Right hindlimb (tissue), 1 donor: ENCODE measurements at regions not wholly inside any gene's neighbourhood (a gene's known extent, or its start where the extent isn't known, plus 50 kb on each side); places are given as distances from the start of the nearest gene placed in this dataset.

ENCODE experiments used
- DNase-seq: peaks from one replicate; pipeline ENCODE4 v3.0.0-alpha.2; 2018

- no peak for DNase-seq
Measured at GRCh38 chr13:73417012-73417615, 358.3 kb downstream of the KLF5 start.

DNA sequence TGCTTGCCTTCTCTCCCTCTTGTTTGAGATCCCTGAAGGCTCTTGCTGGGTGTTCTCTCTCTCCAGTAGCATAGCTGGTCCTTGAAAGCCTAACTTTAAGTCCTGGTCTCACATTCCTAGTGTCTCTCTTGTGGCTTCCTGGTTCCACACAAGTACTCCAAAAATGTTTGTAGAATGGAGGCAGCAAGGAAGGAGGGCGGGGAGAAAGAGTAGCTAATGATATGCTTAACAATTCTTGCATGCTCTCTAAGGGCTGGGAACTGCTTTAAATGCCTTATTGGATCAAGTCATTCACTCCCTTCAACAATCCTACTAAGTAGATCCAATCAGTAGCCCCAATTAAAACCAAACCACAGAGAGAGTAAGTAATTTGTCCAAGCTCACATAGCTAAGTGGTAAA lies 357.3 kb downstream of the KLF5 start:
- DNase-seq, result no peak

GRCh38 chr13:73413656-73414055 lies 354.9 kb downstream of the KLF5 start:
- DNase-seq, result no peak

DNA sequence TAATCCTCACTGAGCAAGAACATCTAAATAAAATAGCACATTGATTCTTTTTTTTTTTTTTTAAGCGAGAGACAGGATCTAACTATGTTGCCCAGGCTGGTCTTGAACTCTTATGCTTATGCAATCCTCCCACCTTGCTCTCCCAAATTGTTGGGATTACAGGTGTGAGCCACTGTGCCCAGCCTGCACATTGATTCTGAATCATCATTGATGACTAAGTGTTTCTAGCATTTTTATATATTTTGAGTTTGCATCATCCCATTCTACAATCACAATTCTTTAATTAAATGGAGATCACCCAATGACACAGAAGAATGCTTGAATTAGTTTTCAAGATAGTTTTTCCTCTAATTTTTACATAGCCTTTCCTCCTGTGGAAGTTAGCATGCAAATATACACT lies 354.1 kb downstream of the KLF5 start:
- DNase-seq, result no peak

GRCh38 chr13:73411067-73411809 lies 352.4 kb downstream of the KLF5 start:
- no peak for DNase-seq

DNA sequence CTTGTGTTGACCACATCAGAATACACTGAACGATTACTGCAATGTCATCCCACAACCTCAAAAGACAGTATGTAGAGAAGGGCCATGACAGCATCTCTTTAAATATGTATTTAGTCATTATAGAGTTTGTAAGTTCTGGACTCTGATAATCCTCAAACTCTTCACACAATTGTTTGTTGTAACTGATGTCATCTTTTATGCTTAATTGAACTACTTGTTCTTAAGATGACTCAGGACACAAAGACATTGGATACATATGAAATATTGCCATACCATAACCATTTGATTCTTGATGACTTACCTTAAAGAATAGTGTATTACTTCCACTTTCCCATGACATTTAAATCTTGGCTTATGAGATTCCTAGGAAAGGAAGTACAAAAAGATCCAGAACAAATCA lies 347.6 kb downstream of the KLF5 start:
- no peak for DNase-seq

GRCh38 chr13:73404581-73404980 lies 345.8 kb downstream of the KLF5 start:
- no peak for DNase-seq

DNA sequence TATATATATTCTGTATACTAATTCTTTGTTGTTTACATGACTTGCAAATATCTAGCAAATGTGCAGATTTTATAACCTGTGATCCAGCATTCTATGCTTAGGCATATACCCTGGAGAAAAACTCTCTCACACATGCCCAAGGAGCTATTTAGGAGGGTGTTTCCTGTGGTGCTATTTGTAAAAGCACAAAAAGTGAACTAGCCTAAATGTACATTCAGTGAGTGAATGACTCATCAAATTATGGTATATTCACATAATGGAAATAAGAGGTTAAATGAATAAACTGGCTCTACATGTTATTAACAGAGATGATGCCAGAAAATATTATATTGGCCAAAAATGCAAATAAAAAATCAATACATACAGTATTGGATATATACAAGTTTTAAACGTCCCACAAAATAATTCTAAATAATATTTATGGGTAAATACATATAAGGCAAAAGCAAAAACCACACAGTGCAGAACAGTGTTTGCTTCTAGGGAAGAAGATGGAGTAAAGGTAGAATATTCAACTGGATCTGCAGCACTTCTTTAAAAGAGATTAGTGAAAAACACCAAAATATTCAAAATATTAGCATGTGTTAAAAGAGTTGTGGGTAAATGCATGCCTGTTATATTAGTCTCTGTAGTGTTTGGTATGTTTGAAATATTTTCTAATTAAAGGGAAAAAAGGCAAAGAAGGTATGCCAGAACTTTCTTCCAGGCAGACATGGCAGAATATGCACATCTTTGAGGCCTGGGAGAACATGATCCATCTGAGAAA lies 344.7 kb downstream of the KLF5 start:
- no peak for DNase-seq

DNA sequence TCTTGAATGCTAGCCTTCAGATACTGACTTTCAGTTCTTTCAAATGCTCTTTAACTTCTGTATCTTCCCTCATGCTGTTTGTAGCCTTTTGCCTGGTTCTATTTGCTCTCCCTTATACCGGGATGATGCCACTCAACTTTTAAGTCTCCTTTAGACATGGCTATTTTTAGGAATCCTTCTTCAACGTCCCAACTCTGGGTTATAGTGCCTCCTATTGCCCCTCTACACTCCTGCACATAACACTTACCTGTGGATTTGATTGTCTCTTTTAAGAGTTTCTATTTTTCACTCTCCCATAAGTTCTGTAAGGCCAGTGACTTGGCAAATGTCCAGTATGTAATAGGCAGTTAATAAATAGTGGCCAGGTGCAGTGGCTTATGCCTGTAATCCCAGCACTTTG lies 343.0 kb downstream of the KLF5 start:
- DNase-seq, result no peak

GRCh38 chr13:73399347-73400216 lies 340.8 kb downstream of the KLF5 start:
- DNase-seq, result no peak

DNA sequence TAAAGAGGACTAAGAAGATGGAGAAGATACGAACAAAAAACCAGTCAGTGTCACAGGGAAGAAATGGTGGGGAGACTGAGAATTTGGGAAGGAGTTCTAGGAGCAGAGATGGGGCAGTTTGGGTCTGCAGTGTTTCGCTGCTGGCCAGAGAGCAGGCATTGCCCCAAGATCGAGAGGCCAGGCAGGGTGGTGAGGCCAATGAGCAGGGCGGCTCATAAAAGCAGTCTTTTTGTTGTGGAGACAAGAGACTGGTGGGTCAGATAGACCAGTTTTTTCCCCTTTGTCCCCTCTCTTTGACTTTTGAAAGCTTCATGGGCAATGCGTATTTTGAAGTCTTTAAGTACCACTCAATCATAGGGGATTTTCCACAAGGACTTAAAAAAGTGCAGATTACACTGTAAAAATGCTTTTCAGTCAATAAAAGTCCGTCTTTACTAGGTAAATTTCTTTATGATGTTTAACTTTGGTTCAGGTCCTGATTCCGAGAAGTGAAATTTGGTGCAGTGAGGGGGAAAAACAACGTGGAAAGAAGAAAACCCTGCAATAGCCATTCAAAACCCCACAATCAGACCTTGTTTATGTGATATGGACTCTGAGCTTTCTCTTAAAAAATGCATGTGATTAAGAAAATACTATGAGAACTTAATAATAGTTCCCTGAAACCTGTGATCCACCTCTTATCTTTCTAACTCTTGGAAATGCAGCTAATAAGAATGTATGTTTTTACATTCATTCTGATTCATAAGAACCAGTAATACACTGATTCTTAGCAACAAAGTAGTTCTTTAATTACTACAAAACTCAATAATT lies 338.9 kb downstream of the KLF5 start:
- no peak for DNase-seq

DNA sequence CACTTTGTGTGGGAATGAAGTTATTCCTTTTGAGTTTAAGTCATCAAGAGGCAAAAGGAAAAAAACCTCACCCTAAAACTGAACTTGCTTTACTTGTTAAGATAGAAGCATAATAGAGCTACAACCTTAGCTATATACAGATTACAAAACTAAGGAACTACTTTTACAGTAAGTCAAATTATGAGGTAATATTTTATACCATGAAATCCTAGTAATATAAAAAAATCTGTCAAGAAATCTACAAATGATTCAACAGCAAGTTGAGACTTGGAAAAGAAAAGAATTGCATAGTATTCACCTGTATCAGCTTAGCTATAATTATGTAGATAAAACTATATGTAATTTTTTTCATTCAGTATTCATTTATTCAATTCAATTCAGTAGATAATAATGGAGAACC lies 335.3 kb downstream of the KLF5 start:
- DNase-seq, result no peak

DNA sequence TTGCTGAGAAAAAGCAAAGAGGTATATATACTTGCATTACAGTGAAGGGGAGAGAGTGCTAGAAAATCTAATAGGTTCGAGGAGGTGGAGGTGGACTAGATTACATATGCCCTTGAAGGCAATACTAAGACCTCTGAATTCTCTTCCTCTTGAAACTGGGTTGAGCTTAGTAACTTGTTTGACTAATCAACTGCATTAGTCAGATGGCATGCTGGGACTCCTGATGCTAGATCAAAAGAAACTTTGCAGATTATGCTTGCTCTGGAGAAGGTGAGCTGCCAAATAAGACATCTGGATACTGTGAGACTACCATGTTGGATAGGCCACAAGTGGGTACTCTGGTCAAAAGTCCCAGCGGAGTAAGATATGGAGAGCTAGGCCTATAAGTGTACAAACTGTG lies 331.3 kb downstream of the KLF5 start:
- DNase-seq, result no peak

- DNase-seq, result no peak
Measured at GRCh38 chr13:73388586-73388985, 329.8 kb downstream of the KLF5 start.

DNA sequence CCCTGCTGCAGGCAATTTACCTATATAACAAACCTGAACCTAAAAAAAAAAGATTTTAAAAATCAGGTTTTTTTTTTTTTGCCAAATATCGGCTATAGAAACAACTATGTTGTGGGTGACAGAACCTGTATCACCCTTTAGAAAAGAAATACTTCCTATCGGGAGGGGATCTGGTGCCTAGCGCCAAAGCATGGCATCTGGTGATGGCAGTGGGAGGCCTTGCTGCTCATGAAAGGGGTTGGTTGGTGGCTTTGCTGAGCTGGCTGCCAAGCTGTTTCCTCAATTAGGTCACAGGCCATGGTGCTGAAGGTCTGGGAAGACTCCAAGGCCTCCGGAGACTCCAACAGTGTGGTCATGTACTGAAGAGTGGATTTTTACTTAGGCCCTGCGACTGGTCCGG lies 328.5 kb downstream of the KLF5 start:
- DNase-seq, result no peak

DNA sequence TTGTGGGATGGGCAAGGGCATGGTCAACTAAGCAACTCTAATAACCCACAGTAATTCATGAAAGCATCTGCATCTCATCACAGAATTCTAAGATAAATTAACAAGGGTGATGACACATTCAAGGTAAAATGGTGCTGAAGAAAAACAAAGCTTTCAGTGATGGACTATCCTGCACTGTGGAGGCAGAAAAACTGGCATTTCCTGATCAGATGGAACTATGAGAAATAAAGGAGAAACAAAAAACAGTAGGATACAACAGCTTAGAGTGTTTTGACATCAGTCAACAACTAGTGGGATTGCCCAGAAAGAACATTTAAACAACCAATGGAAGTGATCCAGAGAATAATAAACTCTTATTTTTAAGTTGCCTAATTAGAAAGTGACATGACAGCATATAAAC lies 327.0 kb downstream of the KLF5 start:
- no peak for DNase-seq

DNA sequence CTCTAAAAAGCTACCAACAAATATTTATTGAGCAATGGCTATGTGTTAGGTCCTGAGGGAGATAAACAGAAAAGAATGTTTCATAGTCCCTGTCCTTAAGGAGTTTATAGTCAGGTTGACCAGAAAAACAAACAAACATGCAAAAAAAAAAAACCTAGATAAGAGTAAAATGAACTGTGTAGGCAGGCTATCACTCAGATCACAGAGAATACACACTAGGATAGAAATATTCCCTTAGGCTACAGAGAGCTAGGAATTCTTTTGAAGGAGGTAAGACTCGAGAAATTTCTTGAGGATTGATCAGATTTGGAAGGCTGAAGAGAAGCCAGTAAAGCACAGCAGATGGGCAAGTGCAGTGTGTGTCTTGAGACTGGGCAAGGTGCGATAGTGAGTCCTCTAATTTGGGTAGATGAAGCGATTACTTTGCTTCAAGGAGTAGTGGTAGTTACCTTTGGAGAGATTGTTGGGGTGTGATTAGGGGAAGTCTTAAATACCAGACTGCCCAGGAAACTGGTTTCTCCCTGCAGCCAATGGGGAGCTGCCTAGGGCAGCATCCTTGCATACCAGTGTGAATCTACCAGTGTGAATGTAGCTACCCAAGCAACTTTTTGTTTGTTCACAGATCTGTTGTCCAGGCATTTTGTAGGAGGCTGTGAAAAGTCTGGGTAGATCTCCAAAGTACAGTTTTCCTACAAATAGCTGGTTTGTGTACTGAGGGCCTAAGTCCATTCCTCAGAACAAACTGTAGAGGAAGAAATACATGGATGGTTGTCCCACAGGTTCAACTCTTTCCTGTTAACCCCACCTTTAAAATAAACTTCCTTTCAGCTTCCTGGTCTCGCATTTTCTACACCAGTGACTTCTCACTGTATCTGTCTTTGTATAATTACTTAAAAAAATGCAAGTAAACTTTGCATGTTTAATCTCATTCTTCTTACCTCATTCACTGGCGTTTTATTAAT lies 314.1 kb downstream of the KLF5 start:
- DNase-seq, result no peak

GRCh38 chr13:73370066-73370465 lies 311.3 kb downstream of the KLF5 start:
- no peak for DNase-seq

- no peak for DNase-seq
Measured at GRCh38 chr13:73369095-73369494, 310.3 kb downstream of the KLF5 start.

DNA sequence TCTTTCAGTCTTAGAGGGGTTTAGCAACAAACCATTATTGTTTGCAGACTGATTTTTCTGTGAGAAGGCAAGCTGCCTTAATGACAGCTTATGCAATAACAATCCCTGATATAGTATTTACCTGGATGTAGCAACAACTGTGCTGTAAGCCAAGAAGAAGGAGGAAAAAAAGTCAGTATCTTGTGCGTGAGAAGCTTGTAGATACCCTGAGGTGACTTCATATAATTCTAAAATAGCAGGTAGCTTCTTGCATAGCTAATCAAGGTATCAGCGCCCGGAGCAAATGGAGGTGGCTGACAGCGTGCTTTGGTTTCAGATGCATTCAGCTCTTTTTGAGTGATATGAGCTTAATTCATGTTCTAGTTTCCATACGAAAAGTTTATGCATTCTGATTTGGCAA lies 309.8 kb downstream of the KLF5 start:
- DNase-seq, result no peak

DNA sequence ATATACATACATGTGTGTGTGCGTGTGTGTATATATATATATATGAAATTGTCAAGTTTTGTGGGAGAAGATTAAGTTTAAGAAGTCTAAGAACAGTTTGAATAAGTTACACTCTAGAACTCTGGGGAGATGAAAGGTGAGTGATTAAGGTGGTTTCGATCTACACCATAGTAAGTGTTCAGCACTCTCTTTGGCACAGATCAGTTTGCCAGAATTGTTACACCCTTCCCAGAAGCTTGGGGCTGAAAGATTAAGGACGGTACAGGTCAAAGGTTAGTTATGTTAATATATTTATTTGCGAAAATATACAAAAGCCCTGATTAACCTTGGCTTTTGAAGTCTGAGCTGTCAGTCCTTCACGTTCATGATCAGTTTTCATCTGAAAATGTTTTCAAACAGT lies 309.1 kb downstream of the KLF5 start:
- DNase-seq, result no peak
